DMS53 (cell line): ENCODE measurements at regions not wholly inside any gene's neighbourhood (a gene's known extent, or its start where the extent isn't known, plus 50 kb on each side); places are given as distances from the start of the nearest gene placed in this dataset.
"Not testable (repeated sequence)": the region's sequence is repeated elsewhere in the genome, so short reads cannot be mapped to it uniquely, and the experiment has no call there.

Experiments used
- DNase-seq: peaks from one replicate; lab custom pipeline; 2025; lab: John Stamatoyannopoulos, UW

- no peak for DNase-seq
Observed at GRCh38 chr15:96914081-96914480, 583.6 kb downstream of the NR2F2 start.

GRCh38 chr15:96916750-96917149, 586.2 kb downstream of the NR2F2 start:
- DNase-seq: no peak

GRCh38 chr15:96924570-96924969, 594.1 kb downstream of the NR2F2 start:
- no peak for DNase-seq

GRCh38 chr15:96947296-96948229, 617.1 kb downstream of the NR2F2 start:
- peak; percentile 1 for DNase-seq

- DNase-seq: no peak
Observed at GRCh38 chr15:96948981-96949380, 618.5 kb downstream of the NR2F2 start.

GRCh38 chr15:96958721-96959120, 628.2 kb downstream of the NR2F2 start:
- DNase-seq: no peak

GRCh38 chr15:96959501-96959900, 629.0 kb downstream of the NR2F2 start:
- no peak for DNase-seq

- no peak for DNase-seq
Observed at GRCh38 chr15:96960711-96961480, 630.4 kb downstream of the NR2F2 start.

GRCh38 chr15:96966554-96966953, 636.1 kb downstream of the NR2F2 start:
- DNase-seq: no peak

GRCh38 chr15:96969732-96970710, 639.5 kb downstream of the NR2F2 start:
- no peak for DNase-seq

GRCh38 chr15:96972201-96972600, 641.7 kb downstream of the NR2F2 start:
- no peak for DNase-seq

GRCh38 chr15:96974761-96975160, 644.3 kb downstream of the NR2F2 start:
- no peak for DNase-seq

GRCh38 chr15:96977886-96978285, 647.4 kb downstream of the NR2F2 start:
- DNase-seq: no peak

GRCh38 chr15:96978937-96979473, 648.5 kb downstream of the NR2F2 start:
- DNase-seq: no peak

- not testable (repeated sequence) for DNase-seq
Observed at GRCh38 chr15:96984121-96984671, 653.7 kb downstream of the NR2F2 start.

GRCh38 chr15:96992817-96993216, 662.3 kb downstream of the NR2F2 start:
- no peak for DNase-seq

GRCh38 chr15:96997538-96997937, 667.0 kb downstream of the NR2F2 start:
- DNase-seq: no peak

- peak; percentile 31 for DNase-seq
Observed at GRCh38 chr15:97009031-97009431, 678.5 kb downstream of the NR2F2 start.

GRCh38 chr15:97012986-97013385, 682.5 kb downstream of the NR2F2 start:
- DNase-seq: no peak

- DNase-seq: no peak
Observed at GRCh38 chr15:97013491-97013890, 683.0 kb downstream of the NR2F2 start.

GRCh38 chr15:97014001-97014400, 683.5 kb downstream of the NR2F2 start:
- DNase-seq: no peak
